ENCODE measurements at regions not wholly inside any gene's neighbourhood (a gene's known extent, or its start where the extent isn't known, plus 50 kb on each side); places are given as distances from the start of the nearest gene placed in this dataset.

- Mint-ChIP-seq H3K36me3 (no peaks in the 10 kb centered on the region), H3K4me3 (no peak overlapping the region), H3K27ac (no peak overlapping the region), H3K27me3 (ENCODE audit: low read depth in 3 of 3) (peaks cover 0 to 2% (median 0%) of the 10 kb centered on the region in 3 donors), H3K4me1 (no peaks in the 10 kb centered on the region), H3K9me3 (peaks cover 0 to 4% (median 2%) of the 10 kb centered on the region in 7 donors)
- no peak for TF ChIP-seq CTCF (IDR thresholded peaks at IDR 0.05)
- no CpG with 5 or more reads among the region's 1 CpG for WGBS (ENCODE audit: insufficient coverage)
- Histone ChIP-seq H3K4me3 (replicated peaks in 1 of 3; ENCODE audit: low read depth in 2 of 3, low read length in 3 of 3) (no peak overlapping the region), H3K27me3 (ENCODE audit: control insufficient read depth in 2 of 2, insufficient read depth in 2 of 2, low read length in 2 of 2) (no peaks in the 10 kb centered on the region), H2AFZ (ENCODE audit: insufficient read depth, low read depth, low read length, poor library complexity, severe bottlenecking) (no peak overlapping the region), H3K79me2 (ENCODE audit: insufficient read depth, low read length) (no peaks in the 10 kb centered on the region), H3K36me3 (replicated peaks in 1 of 2; ENCODE audit: control insufficient read depth in 1 of 2, insufficient read depth in 2 of 2, low read length in 2 of 2) (no peaks in the 10 kb centered on the region), H3K9ac (ENCODE audit: insufficient read depth, low read length, poor library complexity, severe bottlenecking) (no peak overlapping the region), H3K4me1 (ENCODE audit: control insufficient read depth in 1 of 2, insufficient read depth in 2 of 2, low read length in 2 of 2) (no peaks in the 10 kb centered on the region), H3K27ac (ENCODE audit: low read depth in 1 of 2, low read length in 2 of 2) (no peak overlapping the region), H4K20me1 (ENCODE audit: insufficient read depth, low read length) (no peaks in the 10 kb centered on the region), H3K9me3 (replicated peaks in 1 of 2; ENCODE audit: control insufficient read depth in 1 of 2, insufficient read depth in 1 of 2, low read length in 2 of 2) (peaks cover 0 to under 1% of the 10 kb centered on the region in 2 donors), H3K4me2 (replicated peaks; ENCODE audit: extremely low read depth, low read length, poor library complexity, severe bottlenecking) (no peak overlapping the region)
- DNase-seq, result no peak
- intact Hi-C loops (cut with micrococcal nuclease), result no loop called here
Observed at GRCh38 chr7:88668591-88668990, 90.9 kb upstream of the ZNF804B start.

- H3K4me1 ChIP-seq (ENCODE audit: control insufficient read depth in 1 of 2, insufficient read depth in 2 of 2, low read length in 2 of 2), result no peaks in the 10 kb centered on the region
- H3K9me3 ChIP-seq (replicated peaks in 1 of 2; ENCODE audit: control insufficient read depth in 1 of 2, insufficient read depth in 1 of 2, low read length in 2 of 2), result no peaks in the 10 kb centered on the region
- H3K4me1 Mint-ChIP-seq, result no peaks in the 10 kb centered on the region
- no peaks in the 10 kb centered on the region for H3K27me3 Mint-ChIP-seq (ENCODE audit: low read depth in 3 of 3)
- no peak overlapping the region for H3K27ac Mint-ChIP-seq
- H3K9ac ChIP-seq (ENCODE audit: insufficient read depth, low read length, poor library complexity, severe bottlenecking), result no peak overlapping the region
- DNase-seq, result no peak
- no peak overlapping the region for H3K4me2 ChIP-seq (replicated peaks; ENCODE audit: extremely low read depth, low read length, poor library complexity, severe bottlenecking)
- H3K4me3 ChIP-seq (replicated peaks in 1 of 3; ENCODE audit: low read depth in 2 of 3, low read length in 3 of 3), result no peak overlapping the region
- no peaks in the 10 kb centered on the region for H3K36me3 ChIP-seq (replicated peaks in 1 of 2; ENCODE audit: control insufficient read depth in 1 of 2, insufficient read depth in 2 of 2, low read length in 2 of 2)
- H3K79me2 ChIP-seq (ENCODE audit: insufficient read depth, low read length), result no peaks in the 10 kb centered on the region
- no peak for TF ChIP-seq CTCF (IDR thresholded peaks at IDR 0.05)
- intact Hi-C loops (cut with micrococcal nuclease), result no loop called here
- H3K27me3 ChIP-seq (ENCODE audit: control insufficient read depth in 2 of 2, insufficient read depth in 2 of 2, low read length in 2 of 2), result no peaks in the 10 kb centered on the region
- no peak overlapping the region for H2AFZ ChIP-seq (ENCODE audit: insufficient read depth, low read depth, low read length, poor library complexity, severe bottlenecking)
- peaks cover 0 to 2% (median 0%) of the 10 kb centered on the region in 7 donors for H3K9me3 Mint-ChIP-seq
- H3K36me3 Mint-ChIP-seq, result no peaks in the 10 kb centered on the region
- H4K20me1 ChIP-seq (ENCODE audit: insufficient read depth, low read length), result no peaks in the 10 kb centered on the region
- no peak overlapping the region for H3K4me3 Mint-ChIP-seq
- H3K27ac ChIP-seq (ENCODE audit: low read depth in 1 of 2, low read length in 2 of 2), result no peak overlapping the region
Observed at GRCh38 chr7:88666626-88667025, 92.9 kb upstream of the ZNF804B start.
